ENCODE measurements at regions not wholly inside any gene's neighbourhood (a gene's known extent, or its start where the extent isn't known, plus 50 kb on each side); places are given as distances from the start of the nearest gene placed in this dataset.

DNA sequence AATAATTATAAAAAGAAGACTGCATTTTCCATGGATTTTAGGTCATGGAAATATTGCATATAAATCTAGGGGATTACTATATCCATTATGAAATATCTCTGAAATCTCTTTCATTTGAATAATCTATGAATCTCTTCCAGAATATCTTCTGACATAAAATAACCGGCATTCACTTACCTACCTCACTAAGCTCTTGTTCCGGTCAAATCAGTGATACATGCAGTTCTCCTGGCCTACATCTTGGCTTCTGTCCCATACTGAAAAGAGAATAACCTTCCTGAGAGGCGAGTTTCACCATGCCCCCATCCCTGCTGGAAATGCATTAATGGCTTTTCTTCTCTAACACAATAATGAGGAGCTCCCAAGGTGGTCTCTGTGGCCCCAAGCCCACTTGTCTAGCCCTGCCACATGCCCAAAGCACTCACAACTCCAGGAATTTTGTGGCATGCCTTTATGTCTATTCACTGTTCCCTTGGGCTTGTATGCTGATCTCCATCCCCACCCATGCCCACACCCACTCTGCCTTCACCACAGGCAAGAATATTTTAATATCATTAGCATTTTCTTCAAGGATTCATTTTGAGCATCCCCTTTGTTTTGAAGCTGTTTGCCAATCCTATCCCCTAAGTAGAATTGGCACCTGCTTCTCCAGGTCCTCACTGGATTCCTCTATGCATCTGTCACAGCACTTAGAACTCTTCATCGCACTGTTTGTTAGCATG, 401.6 kb downstream of the COG6 start:
- H3K4me3 ChIP-seq (ENCODE audit: low read depth, low read length): no peak overlapping the region
- H3K4me3 Mint-ChIP-seq (ENCODE audit: unreplicated experiment): no peak overlapping the region
- no TSS peak for BruUV-seq (replicated peaks)
- H3K4me1 Mint-ChIP-seq (ENCODE audit: low read depth, unreplicated experiment): peaks cover 8% of the 10 kb centered on the region
- no peaks in the 10 kb centered on the region for H3K4me1 ChIP-seq
- H3K27me3 ChIP-seq (replicated peaks; ENCODE audit: control insufficient read depth, insufficient read depth, low read length): no peaks in the 10 kb centered on the region
- no peaks in the 10 kb centered on the region for H3K36me3 Mint-ChIP-seq (ENCODE audit: insufficient read depth, unreplicated experiment)
- H3K9me3 ChIP-seq: 0 out of 2 replicates have a peak, but pooled peaks cover 2% of the 10 kb centered on the region
- CTCF ChIA-PET: no interaction called here
- H3K27me3 Mint-ChIP-seq (ENCODE audit: insufficient read depth, unreplicated experiment): no peaks in the 10 kb centered on the region
- H3K36me3 ChIP-seq (ENCODE audit: control insufficient read depth, insufficient read depth, low read length): no peaks in the 10 kb centered on the region
- TF ChIP-seq, protein P1, sequence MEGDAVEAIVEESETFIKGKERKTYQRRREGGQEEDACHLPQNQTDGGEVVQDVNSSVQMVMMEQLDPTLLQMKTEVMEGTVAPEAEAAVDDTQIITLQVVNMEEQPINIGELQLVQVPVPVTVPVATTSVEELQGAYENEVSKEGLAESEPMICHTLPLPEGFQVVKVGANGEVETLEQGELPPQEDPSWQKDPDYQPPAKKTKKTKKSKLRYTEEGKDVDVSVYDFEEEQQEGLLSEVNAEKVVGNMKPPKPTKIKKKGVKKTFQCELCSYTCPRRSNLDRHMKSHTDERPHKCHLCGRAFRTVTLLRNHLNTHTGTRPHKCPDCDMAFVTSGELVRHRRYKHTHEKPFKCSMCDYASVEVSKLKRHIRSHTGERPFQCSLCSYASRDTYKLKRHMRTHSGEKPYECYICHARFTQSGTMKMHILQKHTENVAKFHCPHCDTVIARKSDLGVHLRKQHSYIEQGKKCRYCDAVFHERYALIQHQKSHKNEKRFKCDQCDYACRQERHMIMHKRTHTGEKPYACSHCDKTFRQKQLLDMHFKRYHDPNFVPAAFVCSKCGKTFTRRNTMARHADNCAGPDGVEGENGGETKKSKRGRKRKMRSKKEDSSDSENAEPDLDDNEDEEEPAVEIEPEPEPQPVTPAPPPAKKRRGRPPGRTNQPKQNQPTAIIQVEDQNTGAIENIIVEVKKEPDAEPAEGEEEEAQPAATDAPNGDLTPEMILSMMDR (IDR thresholded peaks at IDR 0.05; ENCODE audit: insufficient read depth in 1 of 2, low read depth in 1 of 2, low read length in 1 of 2, severe bottlenecking in 1 of 2, unreplicated experiment in 1 of 2): no peak
- no peak overlapping the region for H3K27ac Mint-ChIP-seq (ENCODE audit: unreplicated experiment)
- POLR2A ChIA-PET: no interaction called here
- H3K9me3 Mint-ChIP-seq (ENCODE audit: unreplicated experiment): peaks cover 3% of the 10 kb centered on the region
- intact Hi-C loops (cut with micrococcal nuclease; ENCODE audit: unreplicated experiment): no loop called here
- DNase-seq: no peak

DNA sequence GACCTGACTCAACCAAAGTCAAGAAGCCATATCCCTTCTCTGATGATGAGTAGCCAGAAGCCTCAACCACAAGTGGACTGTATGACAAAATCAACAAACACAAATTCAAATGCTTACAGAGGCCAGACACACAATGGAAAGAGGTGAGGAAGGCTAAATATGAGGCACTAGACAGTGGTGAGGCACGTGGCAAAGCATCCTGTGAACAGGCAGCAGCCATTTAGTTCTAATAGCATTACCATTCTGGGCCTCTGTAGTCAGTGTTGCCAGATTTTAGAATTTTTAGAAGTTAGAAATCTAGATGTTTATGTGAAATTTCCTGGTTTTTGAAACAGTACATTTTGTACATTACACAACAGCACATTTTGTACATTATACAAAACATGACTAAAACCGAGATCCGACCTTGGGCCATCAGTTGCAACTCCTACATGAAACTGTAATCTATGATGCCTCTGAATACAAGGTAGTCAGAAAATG, 403.3 kb downstream of the COG6 start:
- no TSS peak for BruUV-seq (replicated peaks)
- H3K27ac Mint-ChIP-seq (ENCODE audit: unreplicated experiment): no peak overlapping the region
- ChIA-PET POLR2A (no interaction called here), CTCF (no interaction called here)
- no peaks in the 10 kb centered on the region for H3K36me3 Mint-ChIP-seq (ENCODE audit: insufficient read depth, unreplicated experiment)
- no peaks in the 10 kb centered on the region for H3K36me3 ChIP-seq (ENCODE audit: control insufficient read depth, insufficient read depth, low read length)
- no peak overlapping the region for H3K4me3 ChIP-seq (ENCODE audit: low read depth, low read length)
- intact Hi-C loops (cut with micrococcal nuclease; ENCODE audit: unreplicated experiment): no loop called here
- DNase-seq: no peak
- peaks cover 16% of the 10 kb centered on the region for H3K4me1 Mint-ChIP-seq (ENCODE audit: low read depth, unreplicated experiment)
- no peaks in the 10 kb centered on the region for H3K9me3 Mint-ChIP-seq (ENCODE audit: unreplicated experiment)
- 0 out of 2 replicates have a peak, but pooled peaks cover 2% of the 10 kb centered on the region for H3K9me3 ChIP-seq
- no peaks in the 10 kb centered on the region for H3K27me3 Mint-ChIP-seq (ENCODE audit: insufficient read depth, unreplicated experiment)
- no peak overlapping the region for H3K4me3 Mint-ChIP-seq (ENCODE audit: unreplicated experiment)
- no peaks in the 10 kb centered on the region for H3K27me3 ChIP-seq (replicated peaks; ENCODE audit: control insufficient read depth, insufficient read depth, low read length)
- peaks cover 8% of the 10 kb centered on the region for H3K4me1 ChIP-seq
- TF ChIP-seq, protein P1 (IDR thresholded peaks at IDR 0.05; ENCODE audit: insufficient read depth in 1 of 2, low read depth in 1 of 2, low read length in 1 of 2, severe bottlenecking in 1 of 2, unreplicated experiment in 1 of 2): no peak

DNA sequence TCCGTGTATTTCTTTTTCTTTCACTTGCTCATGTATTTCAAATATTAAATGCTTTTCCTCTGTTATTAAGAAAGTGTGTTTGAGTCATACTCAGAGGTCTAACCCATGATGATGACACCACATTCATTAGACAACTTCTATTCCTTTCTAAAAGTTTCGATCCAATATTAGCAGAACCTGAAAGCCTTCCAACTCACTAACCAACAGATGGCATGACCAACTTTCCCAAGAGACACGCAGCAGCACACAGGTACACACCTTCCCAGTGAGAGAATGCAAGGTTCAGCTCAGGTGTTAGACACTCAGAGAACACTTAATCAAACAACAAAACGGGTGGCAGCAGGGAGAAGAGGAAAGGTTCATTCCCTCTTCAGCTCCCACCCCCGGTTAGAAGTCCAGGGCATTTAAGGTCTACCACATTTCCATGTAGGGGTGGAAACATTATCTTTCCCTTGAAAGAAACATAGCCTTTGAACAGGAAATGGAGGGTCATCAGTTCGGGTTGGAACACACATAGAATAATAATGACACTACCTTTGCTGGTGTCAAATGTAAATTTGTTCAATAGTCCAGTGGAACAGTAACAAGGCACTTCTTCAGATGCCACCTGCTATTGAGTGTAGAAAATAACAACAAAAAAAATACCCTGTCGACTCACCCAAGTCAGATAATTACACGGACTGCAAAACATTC, 404.2 kb downstream of the COG6 start:
- no peaks in the 10 kb centered on the region for H3K27me3 Mint-ChIP-seq (ENCODE audit: insufficient read depth, unreplicated experiment)
- intact Hi-C loops (cut with micrococcal nuclease; ENCODE audit: unreplicated experiment): loop anchor here (5.0 to 10.0 kb wide), 3 partner anchors 117 to 525 kb away; no protein-coding TSS in a partner anchor

More for the DNA sequence above, 404.2 kb downstream of the COG6 start:
- Histone ChIP-seq H3K9me3 (0 out of 2 replicates have a peak, but pooled peaks cover 2% of the 10 kb centered on the region), H3K27me3 (replicated peaks; ENCODE audit: control insufficient read depth, insufficient read depth, low read length) (no peaks in the 10 kb centered on the region), H3K4me3 (ENCODE audit: low read depth, low read length) (no peak overlapping the region), H3K4me1 (peaks cover 17% of the 10 kb centered on the region), H3K36me3 (ENCODE audit: control insufficient read depth, insufficient read depth, low read length) (no peaks in the 10 kb centered on the region)
- no peak for DNase-seq
- BruUV-seq (replicated peaks): no TSS peak
- POLR2A ChIA-PET: no interaction called here
- peaks cover 20% of the 10 kb centered on the region for H3K4me1 Mint-ChIP-seq (ENCODE audit: low read depth, unreplicated experiment)
- no peak overlapping the region for H3K4me3 Mint-ChIP-seq (ENCODE audit: unreplicated experiment)
- no peaks in the 10 kb centered on the region for H3K9me3 Mint-ChIP-seq (ENCODE audit: unreplicated experiment)
- TF ChIP-seq, protein P1 (IDR thresholded peaks at IDR 0.05; ENCODE audit: insufficient read depth in 1 of 2, low read depth in 1 of 2, low read length in 1 of 2, severe bottlenecking in 1 of 2, unreplicated experiment in 1 of 2): no peak
- CTCF ChIA-PET: no interaction called here
- no peak overlapping the region for H3K27ac Mint-ChIP-seq (ENCODE audit: unreplicated experiment)
- no peaks in the 10 kb centered on the region for H3K36me3 Mint-ChIP-seq (ENCODE audit: insufficient read depth, unreplicated experiment)

Data from Caco-2 (cell line).